ENCODE measurements at regions not wholly inside any gene's neighbourhood (a gene's known extent, or its start where the extent isn't known, plus 50 kb on each side); places are given as distances from the start of the nearest gene placed in this dataset.
"Not testable (repeated sequence)": the region's sequence is repeated elsewhere in the genome, so short reads cannot be mapped to it uniquely, and the experiment has no call there.

- no peak for DNase-seq (ENCODE audit: low read depth in 2 of 2)
Measured at GRCh38 chr16:13621639-13622038, 298.3 kb upstream of the ERCC4 start.

GRCh38 chr16:13628156-13628555 lies 291.8 kb upstream of the ERCC4 start:
- no peak for DNase-seq (ENCODE audit: low read depth in 2 of 2)

- no peak for DNase-seq (ENCODE audit: low read depth in 2 of 2)
Measured at GRCh38 chr16:13629704-13630103, 290.2 kb upstream of the ERCC4 start.

GRCh38 chr16:13630374-13630773 lies 289.6 kb upstream of the ERCC4 start:
- no peak for DNase-seq (ENCODE audit: low read depth in 2 of 2)

GRCh38 chr16:13631213-13631767 lies 288.7 kb upstream of the ERCC4 start:
- DNase-seq (ENCODE audit: low read depth in 2 of 2) = no peak

GRCh38 chr16:13631916-13632315 lies 288.0 kb upstream of the ERCC4 start:
- no peak for DNase-seq (ENCODE audit: low read depth in 2 of 2)

GRCh38 chr16:13632504-13632903 lies 287.4 kb upstream of the ERCC4 start:
- not testable (repeated sequence) for DNase-seq (ENCODE audit: low read depth in 2 of 2)

GRCh38 chr16:13633391-13633861 lies 286.5 kb upstream of the ERCC4 start:
- DNase-seq (ENCODE audit: low read depth in 2 of 2) = no peak

- DNase-seq (ENCODE audit: low read depth in 2 of 2) = no peak
Measured at GRCh38 chr16:13634253-13634652, 285.7 kb upstream of the ERCC4 start.

GRCh38 chr16:13634959-13635358 lies 285.0 kb upstream of the ERCC4 start:
- DNase-seq (ENCODE audit: low read depth in 2 of 2) = no peak

GRCh38 chr16:13638218-13638617 lies 281.7 kb upstream of the ERCC4 start:
- DNase-seq (ENCODE audit: low read depth in 2 of 2) = no peak

GRCh38 chr16:13643412-13643811 lies 276.5 kb upstream of the ERCC4 start:
- no peak for DNase-seq (ENCODE audit: low read depth in 2 of 2)

GRCh38 chr16:13645601-13646245 lies 274.2 kb upstream of the ERCC4 start:
- DNase-seq (ENCODE audit: low read depth in 2 of 2) = no peak

- no peak for DNase-seq (ENCODE audit: low read depth in 2 of 2)
Measured at GRCh38 chr16:13660807-13661206, 259.1 kb upstream of the ERCC4 start.

- DNase-seq (ENCODE audit: low read depth in 2 of 2) = no peak
Measured at GRCh38 chr16:13665876-13666275, 254.1 kb upstream of the ERCC4 start.

GRCh38 chr16:13672196-13672595 lies 247.8 kb upstream of the ERCC4 start:
- DNase-seq (ENCODE audit: low read depth in 2 of 2) = no peak

GRCh38 chr16:13680021-13680889 lies 239.7 kb upstream of the ERCC4 start:
- no peak for DNase-seq (ENCODE audit: low read depth in 2 of 2)

GRCh38 chr16:13684819-13685563 lies 235.0 kb upstream of the ERCC4 start:
- DNase-seq (ENCODE audit: low read depth in 2 of 2) = no peak

- no peak for DNase-seq (ENCODE audit: low read depth in 2 of 2)
Measured at GRCh38 chr16:13696017-13696416, 223.9 kb upstream of the ERCC4 start.

- no peak for DNase-seq (ENCODE audit: low read depth in 2 of 2)
Measured at GRCh38 chr16:13697013-13697412, 222.9 kb upstream of the ERCC4 start.

GRCh38 chr16:13697568-13697967 lies 222.4 kb upstream of the ERCC4 start:
- DNase-seq (ENCODE audit: low read depth in 2 of 2) = no peak

- no peak for DNase-seq (ENCODE audit: low read depth in 2 of 2)
Measured at GRCh38 chr16:13702614-13703013, 217.3 kb upstream of the ERCC4 start.
